IPS DF 6.9 (cell line): ENCODE measurements at regions not wholly inside any gene's neighbourhood (a gene's known extent, or its start where the extent isn't known, plus 50 kb on each side); places are given as distances from the start of the nearest gene placed in this dataset.

ENCODE experiments used
- DNase-seq: peaks from one replicate; pipeline ENCODE4 v3.0.0-alpha.2; 2013; ENCODE audit warnings: low read depth, low spot score
- H3K27ac ChIP-seq: one replicate; pipeline ENCODE4 v1.5.1; 2013; ENCODE audit warnings: low read length, control low read depth
- H3K27me3 ChIP-seq: 2 replicates; pipeline ENCODE4 v1.6.1; 2013; ENCODE audit warnings: mild to moderate bottlenecking, low read length; ENCODE audit not compliant: control insufficient read depth, insufficient read depth
- H3K36me3 ChIP-seq: 2 replicates; pipeline ENCODE4 v1.6.1; 2013; ENCODE audit warnings: low read length; ENCODE audit not compliant: control insufficient read depth, insufficient read depth
- H3K4me1 ChIP-seq: 2 replicates; pipeline ENCODE4 v1.6.1; 2013; ENCODE audit warnings: low read length; ENCODE audit not compliant: control insufficient read depth, insufficient read depth
- H3K4me3 ChIP-seq: 2 replicates; pipeline ENCODE4 v1.5.1; 2013; ENCODE audit warnings: mild to moderate bottlenecking, low read length
- H3K9me3 ChIP-seq: 2 replicates; pipeline ENCODE4 v1.6.1; 2013; ENCODE audit warnings: low read length, inconsistent platforms; ENCODE audit not compliant: control insufficient read depth, insufficient read depth
- WGBS: extraction: QIAGEN DNeasy Blood & Tissue Kit; methylation state at CpG from one replicate; pipeline ENCODE4 v1.1.7; 2013; ENCODE audit warnings: mixed read lengths, missing lambda C conversion rate; ENCODE audit not compliant: insufficient read length, insufficient coverage; 5-methylcytosine and 5-hydroxymethylcytosine counted together

DNA sequence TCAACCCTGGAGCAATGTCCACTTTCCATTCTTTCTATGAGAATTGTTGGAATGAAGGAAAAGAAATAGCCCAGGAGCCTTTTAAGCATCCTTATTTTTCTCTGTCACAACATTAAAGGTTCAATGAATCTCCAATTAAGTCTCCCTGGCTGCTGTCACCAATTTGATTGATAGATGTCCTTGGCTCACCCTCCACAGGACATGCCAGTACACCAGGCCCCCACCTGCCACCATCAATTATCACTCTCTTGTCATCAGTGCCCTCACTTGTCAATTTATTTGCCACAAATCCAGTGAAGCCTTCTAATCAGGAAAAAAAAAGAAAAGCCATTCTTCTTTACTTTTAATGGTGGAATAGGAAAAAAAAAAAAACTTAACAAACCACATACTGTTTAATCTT is 453.6 kb downstream of the CENPC start:
- Histone ChIP-seq H3K4me1 (no peaks in the 10 kb centered on the region), H3K9me3 (no peaks in the 10 kb centered on the region), H3K4me3 (no peak overlapping the region), H3K27me3 (no peaks in the 10 kb centered on the region), H3K27ac (no peak overlapping the region), H3K36me3 (no peaks in the 10 kb centered on the region)
- no peak for DNase-seq

DNA sequence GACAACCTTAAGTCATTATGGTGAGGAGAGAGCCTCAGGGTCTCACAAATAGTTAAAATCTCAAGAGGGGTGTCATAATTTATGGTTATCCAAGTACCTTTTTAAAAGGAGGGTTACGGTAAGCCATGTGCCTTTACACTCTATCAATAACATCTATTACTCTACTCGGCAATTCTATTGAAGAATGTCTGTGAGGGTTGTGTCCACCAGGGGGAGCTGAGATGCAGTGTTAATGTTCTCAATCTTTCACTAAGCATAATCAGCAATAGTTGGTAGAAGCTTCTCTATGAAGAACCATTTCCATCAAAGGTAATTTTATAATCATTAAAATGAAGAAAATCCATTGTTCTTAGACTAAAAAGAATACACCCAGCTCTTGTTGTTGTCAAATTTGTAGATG is 457.4 kb downstream of the CENPC start:
- no CpG with 5 or more reads among the region's 2 CpGs for WGBS
- H3K27ac ChIP-seq = no peak overlapping the region
- DNase-seq = peak; percentile 60

DNA sequence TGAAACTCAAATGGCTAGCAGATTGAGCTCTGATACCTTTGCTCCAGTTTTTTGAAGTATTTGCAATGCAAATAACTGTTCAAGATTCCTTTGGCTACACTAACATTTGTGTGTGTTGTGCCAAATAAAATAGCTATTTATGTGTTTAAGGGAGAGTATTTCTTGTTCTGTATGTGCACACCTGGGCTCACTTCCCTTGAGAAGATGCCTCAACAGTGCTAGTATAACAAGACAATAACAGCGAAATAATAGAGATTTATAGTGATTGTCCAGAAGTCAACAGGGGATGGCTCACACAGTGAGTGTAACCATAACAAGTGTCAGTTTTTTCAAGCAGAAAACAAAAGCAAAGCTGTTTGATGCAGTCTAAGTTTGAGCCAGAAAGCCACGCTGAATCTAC is 460.5 kb downstream of the CENPC start:
- H3K36me3 ChIP-seq = no peaks in the 10 kb centered on the region
- no peak overlapping the region for H3K27ac ChIP-seq
- H3K9me3 ChIP-seq = no peaks in the 10 kb centered on the region
- H3K4me1 ChIP-seq = no peaks in the 10 kb centered on the region
- no peaks in the 10 kb centered on the region for H3K27me3 ChIP-seq
- no peak for DNase-seq
- H3K4me3 ChIP-seq = no peak overlapping the region
- WGBS = no CpG with 5 or more reads among the region's 2 CpGs

More for the DNA sequence above, 457.4 kb downstream of the CENPC start:
- H3K4me1 ChIP-seq = no peaks in the 10 kb centered on the region
- H3K9me3 ChIP-seq = no peaks in the 10 kb centered on the region
- H3K27me3 ChIP-seq = no peaks in the 10 kb centered on the region
- no peaks in the 10 kb centered on the region for H3K36me3 ChIP-seq
- no peak overlapping the region for H3K4me3 ChIP-seq

DNA sequence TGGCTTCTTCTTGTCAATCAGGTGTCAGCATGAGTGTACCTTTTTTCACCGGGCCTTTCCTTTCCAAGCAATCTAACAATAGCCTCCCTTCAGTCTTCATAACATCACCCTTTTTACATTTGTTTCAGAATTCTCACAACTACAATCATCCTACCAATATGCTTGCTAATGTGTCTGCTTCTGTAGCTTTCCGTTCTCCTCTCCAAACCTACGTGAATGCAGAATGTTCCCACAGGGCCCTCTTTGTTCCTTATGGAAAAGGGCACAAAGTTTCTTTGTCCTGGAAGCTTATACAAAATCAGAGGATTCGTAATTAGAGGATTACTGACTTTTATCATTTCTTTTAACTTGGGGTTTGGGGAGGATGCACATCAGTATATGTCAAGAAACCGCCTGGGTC is 461.8 kb downstream of the CENPC start:
- DNase-seq = no peak
- H3K4me1 ChIP-seq = no peaks in the 10 kb centered on the region
- H3K27me3 ChIP-seq = no peaks in the 10 kb centered on the region
- WGBS = no CpG with 5 or more reads among the region's 5 CpGs
- no peaks in the 10 kb centered on the region for H3K9me3 ChIP-seq
- H3K36me3 ChIP-seq = no peaks in the 10 kb centered on the region
- no peak overlapping the region for H3K27ac ChIP-seq
- H3K4me3 ChIP-seq = no peak overlapping the region

DNA sequence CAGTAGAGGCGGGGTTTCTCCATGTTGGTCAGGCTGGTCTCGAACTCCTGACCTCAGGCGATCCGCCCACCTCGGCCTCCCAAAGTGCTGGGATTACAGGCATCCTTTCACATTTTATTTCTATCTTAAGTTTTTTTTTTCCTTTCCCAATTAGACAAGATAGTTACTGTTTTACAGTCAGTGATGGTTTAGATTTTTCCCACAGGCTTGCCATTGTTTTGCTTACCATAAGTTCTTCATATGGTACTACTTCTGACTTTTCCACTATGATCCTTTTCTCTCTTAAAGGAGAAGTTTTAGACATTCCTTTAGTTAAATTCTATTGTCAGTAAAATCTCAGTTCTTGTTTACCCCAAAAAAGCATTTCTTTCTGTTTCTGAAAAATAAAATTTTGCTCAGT is 462.6 kb downstream of the CENPC start:
- H3K4me3 ChIP-seq = no peak overlapping the region
- no peak overlapping the region for H3K27ac ChIP-seq
- no peaks in the 10 kb centered on the region for H3K9me3 ChIP-seq
- no peaks in the 10 kb centered on the region for H3K36me3 ChIP-seq
- H3K27me3 ChIP-seq = no peaks in the 10 kb centered on the region
- WGBS = no CpG with 5 or more reads among the region's 5 CpGs
- no peaks in the 10 kb centered on the region for H3K4me1 ChIP-seq
- no peak for DNase-seq

DNA sequence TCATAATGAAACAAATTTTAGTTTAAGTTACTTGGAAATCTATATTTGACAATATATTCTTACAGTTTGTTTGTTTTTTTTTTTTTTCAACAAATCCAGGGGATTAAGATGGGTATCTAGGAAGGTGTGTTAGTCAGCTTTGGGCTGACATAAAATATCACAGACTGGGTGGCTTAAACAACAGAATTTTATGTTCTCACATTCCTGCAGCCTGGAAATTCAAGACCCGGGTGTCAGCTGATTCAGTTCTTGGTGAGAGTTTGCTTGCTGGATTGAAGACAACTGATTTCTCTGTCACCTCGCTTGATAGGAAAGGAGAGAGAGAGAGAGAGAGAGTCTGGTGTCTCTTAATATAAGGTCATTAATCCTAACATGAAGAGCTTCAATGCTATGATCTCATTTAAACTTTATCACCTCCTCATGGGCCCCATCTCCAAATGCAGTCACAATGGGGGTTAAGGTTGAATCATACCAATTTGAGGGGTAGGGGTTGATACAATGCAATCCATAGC is 465.2 kb downstream of the CENPC start:
- Histone ChIP-seq H3K36me3 (no peaks in the 10 kb centered on the region), H3K27me3 (no peaks in the 10 kb centered on the region), H3K4me1 (no peaks in the 10 kb centered on the region), H3K9me3 (no peaks in the 10 kb centered on the region), H3K4me3 (no peak overlapping the region), H3K27ac (no peak overlapping the region)
- no peak for DNase-seq
- no CpG with 5 or more reads among the region's 2 CpGs for WGBS

DNA sequence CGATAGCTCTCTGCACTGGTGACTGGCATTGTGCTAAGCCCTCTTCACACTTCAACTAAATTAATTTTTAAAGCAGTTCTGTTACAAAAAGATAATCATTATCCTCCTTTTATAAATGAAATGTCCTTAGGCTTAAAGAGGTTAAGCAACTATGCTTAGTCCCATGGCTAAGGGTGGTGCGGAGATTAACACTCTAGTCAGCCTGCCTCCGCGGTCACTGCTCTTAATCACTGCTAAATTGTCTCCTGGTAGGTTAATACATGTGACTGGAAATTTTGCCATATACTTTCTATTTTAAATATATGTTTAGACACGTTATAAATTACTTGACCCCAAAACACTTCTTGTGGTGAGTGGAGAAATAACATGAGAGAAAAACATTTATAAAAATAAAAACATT is 473.7 kb downstream of the CENPC start:
- no peak for DNase-seq
- H3K27ac ChIP-seq = no peak overlapping the region
- no peak overlapping the region for H3K4me3 ChIP-seq
- no peaks in the 10 kb centered on the region for H3K27me3 ChIP-seq
- H3K9me3 ChIP-seq = no peaks in the 10 kb centered on the region
- H3K36me3 ChIP-seq = no peaks in the 10 kb centered on the region
- no peaks in the 10 kb centered on the region for H3K4me1 ChIP-seq
- WGBS = no CpG with 5 or more reads among the region's 5 CpGs

DNA sequence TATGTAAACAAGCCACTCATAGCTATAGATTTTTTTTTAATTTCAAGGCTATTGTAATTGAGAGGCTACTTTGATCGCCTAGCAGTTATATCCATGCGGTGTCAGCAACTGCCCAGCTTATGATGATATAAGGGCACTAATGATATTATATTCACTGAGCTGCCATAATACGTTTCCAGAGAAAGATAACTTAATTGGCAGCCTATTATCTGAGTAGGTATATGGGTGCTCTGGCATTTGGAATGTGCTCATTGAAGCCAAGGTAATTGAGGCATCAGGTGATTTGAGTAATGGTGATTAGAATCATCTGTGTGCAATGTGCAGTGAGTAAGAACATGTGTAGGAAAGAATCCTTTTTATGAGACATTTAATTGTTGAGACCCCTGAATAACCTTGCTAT is 490.0 kb downstream of the CENPC start:
- Histone ChIP-seq H3K4me1 (no peaks in the 10 kb centered on the region), H3K27me3 (no peaks in the 10 kb centered on the region), H3K4me3 (no peak overlapping the region), H3K9me3 (no peaks in the 10 kb centered on the region), H3K27ac (no peak overlapping the region), H3K36me3 (no peaks in the 10 kb centered on the region)
- WGBS = no CpG with 5 or more reads among the region's 3 CpGs
- no peak for DNase-seq

DNA sequence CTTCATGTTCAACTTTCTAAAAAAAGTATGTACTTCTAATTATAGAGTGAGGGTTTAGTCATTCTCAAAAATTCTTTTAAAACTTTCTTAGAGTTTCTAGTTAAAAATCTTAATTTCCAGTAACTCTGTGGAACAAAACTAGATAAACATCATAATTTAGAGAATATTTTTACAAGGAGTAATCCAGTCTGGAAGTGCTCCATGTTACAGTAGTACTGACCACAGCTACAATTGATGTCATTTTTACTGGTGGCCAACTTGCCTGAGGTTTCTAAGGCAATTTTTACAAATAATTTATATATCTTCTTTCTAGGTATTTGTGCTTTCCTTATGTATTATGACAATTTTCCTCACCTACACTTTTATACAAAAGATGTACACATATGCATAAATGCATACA is 490.4 kb downstream of the CENPC start:
- no peak overlapping the region for H3K27ac ChIP-seq
- H3K27me3 ChIP-seq = no peaks in the 10 kb centered on the region
- no peak overlapping the region for H3K4me3 ChIP-seq
- no peaks in the 10 kb centered on the region for H3K36me3 ChIP-seq
- DNase-seq = no peak
- no peaks in the 10 kb centered on the region for H3K4me1 ChIP-seq
- no peaks in the 10 kb centered on the region for H3K9me3 ChIP-seq

DNA sequence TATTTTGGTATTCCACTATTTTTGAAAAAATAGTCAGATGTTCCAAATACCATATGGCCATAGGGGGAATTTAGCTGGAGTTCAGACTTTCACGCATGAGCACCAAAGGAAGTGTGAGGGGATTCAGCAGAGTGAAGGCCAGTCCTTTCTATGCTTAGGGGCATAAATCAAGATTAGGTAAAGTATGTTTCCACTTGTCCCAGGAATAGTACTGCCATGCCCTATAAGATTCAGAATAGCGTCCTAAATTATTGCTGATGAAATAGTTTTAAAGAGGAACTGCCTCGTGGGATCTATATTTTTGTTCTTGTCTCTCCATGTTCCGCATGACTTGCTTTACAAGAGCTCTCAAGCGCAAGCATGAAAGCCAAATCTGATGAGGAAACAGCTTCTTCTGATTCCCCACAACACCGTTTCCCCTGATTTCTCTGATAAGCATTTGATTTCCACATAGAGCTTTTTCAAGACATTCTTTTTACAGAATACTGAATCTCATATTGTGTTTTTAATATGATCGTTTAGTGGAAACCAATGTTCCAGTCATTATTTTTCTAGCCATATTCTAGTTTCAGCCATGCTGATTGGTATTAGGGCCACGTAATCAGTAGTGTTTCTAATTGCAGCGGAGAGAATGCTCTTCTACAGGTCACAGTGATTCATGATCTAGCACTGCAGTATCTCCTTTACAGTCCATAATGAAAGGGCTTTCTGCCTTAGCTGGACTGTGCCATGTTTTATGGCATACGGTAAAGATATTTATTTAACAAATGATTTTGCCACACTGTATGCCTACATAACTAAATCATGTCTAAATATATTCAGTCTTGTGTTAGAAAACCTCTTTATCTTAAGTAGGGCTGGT is 492.3 kb downstream of the CENPC start:
- H3K27me3 ChIP-seq = no peaks in the 10 kb centered on the region
- no peaks in the 10 kb centered on the region for H3K4me1 ChIP-seq
- no peak overlapping the region for H3K4me3 ChIP-seq
- H3K27ac ChIP-seq = no peak overlapping the region
- WGBS = no CpG with 5 or more reads among the region's 10 CpGs
- no peaks in the 10 kb centered on the region for H3K36me3 ChIP-seq
- no peak for DNase-seq
- H3K9me3 ChIP-seq = no peaks in the 10 kb centered on the region
